Amniotic stem cell (primary cell): ENCODE measurements at regions not wholly inside any gene's neighbourhood (a gene's known extent, or its start where the extent isn't known, plus 50 kb on each side); places are given as distances from the start of the nearest gene placed in this dataset.
"Not testable (repeated sequence)": the region's sequence is repeated elsewhere in the genome, so short reads cannot be mapped to it uniquely, and the experiment has no call there.

Source experiments
- DNase-seq: peaks from one replicate; lab custom pipeline; 2025; lab: John Stamatoyannopoulos, UW

- DNase-seq = no peak
These were observed 70.8 kb downstream of the YTHDF1 start for GRCh38 chr20:63145156-63145555.

DNA sequence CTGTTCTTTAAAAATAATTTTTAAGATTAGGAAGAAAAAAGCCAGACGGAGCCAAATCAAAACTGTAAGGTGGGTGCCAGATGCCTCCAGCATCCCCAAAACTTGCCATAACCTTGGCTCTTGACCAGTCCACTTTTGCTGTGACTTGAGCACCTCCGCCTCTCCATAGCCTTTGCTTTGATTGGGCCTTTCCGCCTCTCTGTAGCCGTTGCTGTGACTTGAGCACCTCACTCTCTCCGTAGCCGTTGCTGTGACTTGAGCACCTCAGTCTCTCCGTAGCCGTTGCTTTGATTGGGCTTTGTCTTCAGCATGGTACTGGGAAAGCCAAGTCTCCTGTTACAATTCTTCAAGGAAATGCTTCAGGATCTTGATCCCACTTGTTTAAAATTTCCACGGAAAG is 73.0 kb downstream of the YTHDF1 start:
- no peak for DNase-seq

DNA sequence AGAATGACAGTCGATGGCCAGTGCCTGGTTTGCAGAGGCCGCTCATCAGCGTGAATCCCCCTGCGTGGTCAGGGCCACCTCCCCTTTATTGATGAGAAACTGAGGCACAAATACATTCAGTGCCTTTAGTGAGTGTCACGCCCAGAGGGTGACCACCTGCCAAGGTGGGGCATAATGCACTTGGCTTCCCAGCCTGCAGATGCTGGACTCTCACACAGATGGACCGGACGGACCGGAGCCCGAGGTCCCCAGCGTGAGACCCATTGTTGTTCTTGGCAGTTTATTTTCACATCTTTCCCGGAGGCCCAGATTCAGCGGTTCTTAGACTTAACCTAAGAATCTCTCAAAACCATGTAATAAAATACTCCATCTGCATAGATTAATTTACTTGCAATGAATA is 74.4 kb downstream of the YTHDF1 start:
- no peak for DNase-seq

- DNase-seq = no peak
These were observed 75.2 kb downstream of the YTHDF1 start for GRCh38 chr20:63140514-63141433.

DNA sequence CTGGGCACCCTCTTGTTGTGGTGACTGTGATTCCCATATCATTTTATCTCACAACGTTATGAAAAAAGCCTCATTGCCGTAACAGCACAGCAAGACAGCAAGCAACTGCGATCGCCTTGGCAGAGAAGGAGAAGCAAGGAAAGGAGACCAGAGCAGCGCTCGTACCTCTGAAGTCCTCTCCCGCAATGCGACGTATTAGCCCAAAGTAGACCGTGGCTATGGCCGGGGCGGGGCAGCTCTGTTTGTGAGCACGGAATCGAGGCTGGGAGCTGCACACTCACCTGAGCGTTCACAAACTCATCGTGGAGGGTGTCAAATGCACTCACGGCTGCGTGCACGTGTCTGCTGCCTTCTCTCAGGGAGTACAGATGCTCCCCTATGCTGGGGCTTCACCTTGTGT is 76.1 kb downstream of the YTHDF1 start:
- no peak for DNase-seq

- no peak for DNase-seq
These were observed 76.6 kb downstream of the YTHDF1 start for GRCh38 chr20:63139356-63139755.

- no peak for DNase-seq
These were observed 77.0 kb downstream of the YTHDF1 start for GRCh38 chr20:63138855-63139341.

GRCh38 chr20:63137851-63138415 is 78.0 kb downstream of the YTHDF1 start:
- DNase-seq = no peak

- DNase-seq = no peak
These were observed 79.6 kb downstream of the YTHDF1 start for GRCh38 chr20:63136296-63136695.

- DNase-seq = no peak
These were observed 80.5 kb downstream of the YTHDF1 start for GRCh38 chr20:63135411-63135810.

- DNase-seq = not testable (repeated sequence)
These were observed 81.1 kb downstream of the YTHDF1 start for GRCh38 chr20:63134711-63135361.

GRCh38 chr20:63134201-63134612 is 81.7 kb downstream of the YTHDF1 start:
- DNase-seq = no peak

DNA sequence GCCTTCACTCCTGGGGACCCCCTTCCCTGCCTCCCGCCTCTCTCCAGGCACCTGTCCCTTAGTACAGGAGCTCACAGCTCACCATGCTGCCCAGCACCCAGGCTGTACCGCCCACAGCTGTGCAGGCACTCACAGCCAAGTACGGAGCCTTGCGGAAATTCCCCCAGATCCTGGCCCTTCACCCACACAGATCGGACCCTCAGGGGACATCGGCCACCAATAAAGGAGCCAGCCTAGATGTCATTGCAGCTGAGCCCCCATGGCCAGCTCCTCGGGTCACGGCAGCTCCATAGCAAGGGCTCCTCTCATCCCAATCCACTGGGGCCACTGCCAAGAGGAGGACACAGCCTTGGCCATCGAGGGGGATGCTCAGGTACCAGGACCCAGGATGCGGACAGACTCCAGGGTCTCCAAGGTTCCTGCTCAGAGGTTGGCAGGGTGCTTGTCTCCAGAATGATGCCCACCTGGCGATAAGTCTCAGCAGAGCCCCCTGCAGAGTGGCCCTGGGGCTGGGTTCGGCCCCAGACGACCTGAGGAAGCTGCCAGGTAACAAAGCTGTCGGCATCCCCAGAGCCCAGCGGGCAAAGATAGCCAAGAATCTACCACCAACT is 82.3 kb downstream of the YTHDF1 start:
- DNase-seq = no peak

GRCh38 chr20:63132715-63133471 is 83.0 kb downstream of the YTHDF1 start:
- no peak for DNase-seq

GRCh38 chr20:63132131-63132714 is 83.7 kb downstream of the YTHDF1 start:
- no peak for DNase-seq

DNA sequence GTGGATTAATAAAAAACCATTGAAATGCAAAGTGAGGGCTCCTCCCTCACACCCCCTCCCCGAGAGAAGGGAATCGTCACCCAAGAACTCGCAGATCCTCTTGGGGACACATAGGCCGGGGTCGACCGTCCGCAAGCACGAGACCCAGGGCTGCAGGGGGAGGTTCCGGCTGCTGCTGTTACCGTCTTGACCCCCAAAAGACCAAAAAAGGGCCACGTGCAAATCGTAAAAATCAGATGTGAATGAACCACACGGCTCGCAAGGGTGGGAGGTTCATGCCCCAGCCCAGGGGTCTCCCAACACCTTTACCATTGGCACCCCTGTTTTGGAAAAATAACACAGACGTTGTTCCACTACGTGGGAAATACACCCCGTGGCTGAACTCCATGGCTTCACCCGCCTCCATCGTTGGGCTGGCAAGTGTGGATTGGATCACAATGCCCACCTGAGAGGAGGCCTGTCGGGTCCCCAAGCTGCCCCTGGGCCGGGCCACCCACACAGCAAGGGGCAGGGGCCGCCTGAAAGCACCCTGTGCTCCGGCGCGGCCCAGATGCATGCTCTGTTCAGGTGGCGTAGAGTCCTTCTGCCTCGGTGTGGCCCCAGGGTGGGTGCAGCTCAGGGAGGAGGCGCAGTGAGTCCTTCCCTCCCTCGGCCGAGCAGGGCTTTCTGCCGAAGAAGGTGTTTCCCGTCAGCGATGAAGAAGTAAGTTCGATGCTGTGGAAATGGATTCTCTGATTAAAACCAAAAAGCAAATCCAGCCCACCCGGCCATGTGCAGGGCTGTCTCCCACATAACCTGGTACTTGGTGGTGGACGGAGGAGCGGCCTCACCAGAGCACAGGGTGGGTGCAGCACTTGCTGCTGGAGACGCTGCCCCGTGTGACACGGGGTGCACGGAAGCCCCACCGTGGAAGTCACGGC is 85.0 kb downstream of the YTHDF1 start:
- no peak for DNase-seq

DNA sequence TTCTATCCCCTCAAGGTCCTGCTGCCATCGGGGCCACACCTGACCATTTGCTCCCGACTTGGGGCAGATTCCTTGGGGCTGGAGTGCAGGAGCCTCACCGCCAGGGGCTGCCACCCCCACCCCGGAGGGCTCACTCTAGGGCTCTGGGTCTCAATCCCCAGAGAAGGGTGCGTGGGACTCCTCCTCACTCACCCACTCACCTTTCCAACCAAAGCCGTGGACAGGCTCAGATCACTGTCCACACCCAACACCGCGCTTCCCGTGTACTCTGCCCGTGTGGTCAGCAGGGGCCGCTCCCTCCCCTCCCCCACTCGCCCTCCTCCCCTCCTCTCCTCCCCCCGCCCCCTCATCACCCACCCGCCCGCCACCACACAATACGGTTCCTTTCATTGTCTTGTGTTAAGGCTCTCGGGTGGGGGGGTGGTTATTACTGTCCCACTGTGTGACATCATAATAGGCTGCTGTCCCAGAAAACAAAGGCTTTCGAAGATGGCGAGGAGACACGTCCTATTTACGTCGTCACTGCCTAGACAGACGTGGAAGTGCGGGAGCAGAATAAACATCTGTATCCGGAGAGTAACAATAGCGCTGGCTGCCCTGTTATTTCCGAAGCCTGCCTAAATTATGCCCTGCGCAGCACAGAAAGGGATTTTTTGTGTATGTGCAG is 85.8 kb downstream of the YTHDF1 start:
- DNase-seq = no peak

DNA sequence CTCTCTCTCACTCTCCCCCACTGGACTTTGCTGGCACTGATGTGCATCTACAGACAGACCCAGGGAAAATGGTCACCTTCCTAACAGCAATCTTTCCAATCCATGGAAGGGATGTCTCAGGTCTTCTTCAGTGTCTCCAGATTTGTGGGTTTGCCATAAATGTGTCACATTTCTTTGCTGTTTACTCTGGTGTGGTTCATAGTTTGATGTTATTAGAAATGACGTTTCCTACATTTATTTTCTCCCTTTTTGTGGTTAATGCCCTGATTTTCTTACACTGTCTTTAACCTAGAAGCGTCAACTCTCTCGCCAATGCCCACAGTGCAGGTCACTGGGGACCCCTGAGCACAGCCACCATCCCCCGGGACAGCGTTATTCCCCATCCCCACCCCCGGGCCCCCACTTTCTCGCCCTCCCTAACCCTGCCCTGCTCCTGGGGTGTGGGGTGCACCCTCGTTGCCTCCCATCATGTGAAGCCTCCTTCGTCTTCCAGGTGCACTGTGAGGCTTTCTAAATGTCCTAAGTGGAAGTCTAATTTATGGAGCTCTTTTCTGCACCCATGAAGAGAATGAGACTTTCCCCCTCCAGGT is 86.5 kb downstream of the YTHDF1 start:
- DNase-seq = no peak

GRCh38 chr20:63128956-63129355 is 87.0 kb downstream of the YTHDF1 start:
- DNase-seq = no peak
